ENCODE measurements at regions not wholly inside any gene's neighbourhood (a gene's known extent, or its start where the extent isn't known, plus 50 kb on each side); places are given as distances from the start of the nearest gene placed in this dataset.

- Histone ChIP-seq H3K4me1 (peaks cover 0 to 14% (median 2%) of the 10 kb centered on the region in 4 donors), H3K9me3 (peaks cover 0 to 15% (median 0%) of the 10 kb centered on the region in 4 donors), H3K36me3 (no peaks in the 10 kb centered on the region), H3K27ac (no peak overlapping the region), H3K4me3 (no peak overlapping the region), H3K27me3 (no peaks in the 10 kb centered on the region)
- TF ChIP-seq EP300 (IDR thresholded peaks at IDR 0.05), result no peak
- TF ChIP-seq CTCF (IDR thresholded peaks at IDR 0.05), result no peak
- no peak for TF ChIP-seq POLR2A (IDR thresholded peaks at IDR 0.05)
- WGBS, 2 donors, result 95 to 96% methylated on average over 5 of the region's 5 CpGs
- DNase-seq (ENCODE audit: low spot score in 2 of 2), result no peak
These were observed 87.5 kb downstream of the IER5 start for GRCh38 chr1:181175955-181176354.

- H3K27ac ChIP-seq, result no peak overlapping the region
- H3K4me1 ChIP-seq, result peaks cover 0 to 14% (median 2%) of the 10 kb centered on the region in 4 donors
- H3K9me3 ChIP-seq, result peaks cover 0 to 4% (median 0%) of the 10 kb centered on the region in 4 donors
- 46 to 61% methylated on average over 9 of the region's 9 CpGs for WGBS, 2 donors
- no peaks in the 10 kb centered on the region for H3K36me3 ChIP-seq
- H3K4me3 ChIP-seq, result no peak overlapping the region
- no peaks in the 10 kb centered on the region for H3K27me3 ChIP-seq
- DNase-seq (ENCODE audit: low spot score in 2 of 2), result no peak
- TF ChIP-seq EP300 (IDR thresholded peaks at IDR 0.05), result no peak
- no peak for TF ChIP-seq POLR2A (IDR thresholded peaks at IDR 0.05)
- no peak for TF ChIP-seq CTCF (IDR thresholded peaks at IDR 0.05)
These were observed 89.9 kb downstream of the IER5 start for GRCh38 chr1:181178241-181178879.

- peak overlapping the region in 1 of 4 donors; percentile 48 for H3K27ac ChIP-seq
- 63 to 64% methylated on average over 10 of the region's 10 CpGs for WGBS, 2 donors
- H3K9me3 ChIP-seq, result no peaks in the 10 kb centered on the region
- no peak for TF ChIP-seq EP300 (IDR thresholded peaks at IDR 0.05)
- TF ChIP-seq POLR2A (IDR thresholded peaks at IDR 0.05), result no peak
- no peak for TF ChIP-seq CTCF (IDR thresholded peaks at IDR 0.05)
- H3K4me1 ChIP-seq, result peaks cover 0 to 14% (median 2%) of the 10 kb centered on the region in 4 donors
- H3K36me3 ChIP-seq, result no peaks in the 10 kb centered on the region
- no peak overlapping the region for H3K4me3 ChIP-seq
- DNase-seq (ENCODE audit: low spot score in 2 of 2), result no peak
- H3K27me3 ChIP-seq, result no peaks in the 10 kb centered on the region
These were observed 90.9 kb downstream of the IER5 start for GRCh38 chr1:181179279-181179986.

GRCh38 chr1:181179987-181180365 is 91.5 kb downstream of the IER5 start:
- Histone ChIP-seq H3K4me3 (peak overlapping the region in 1 of 4 donors; percentile 0), H3K4me1 (peaks cover 0 to 14% (median 2%) of the 10 kb centered on the region in 4 donors), H3K36me3 (no peaks in the 10 kb centered on the region), H3K27ac (peak overlapping the region in 2 of 4 donors; percentile 23 to 64), H3K9me3 (no peaks in the 10 kb centered on the region), H3K27me3 (no peaks in the 10 kb centered on the region)
- no peak for TF ChIP-seq CTCF (IDR thresholded peaks at IDR 0.05)
- TF ChIP-seq POLR2A (IDR thresholded peaks at IDR 0.05), result no peak
- TF ChIP-seq EP300 (IDR thresholded peaks at IDR 0.05), result peak in 1 of 2 donors; percentile 44
- WGBS, 2 donors, result 8 to 10% methylated on average over 6 of the region's 6 CpGs
- DNase-seq (ENCODE audit: low spot score in 2 of 2), result peak; percentile 26 to 33

- Histone ChIP-seq H3K27me3 (no peaks in the 10 kb centered on the region), H3K4me1 (peaks cover 0 to 14% (median 2%) of the 10 kb centered on the region in 4 donors), H3K27ac (peak overlapping the region in 2 of 4 donors; percentile 23 to 64), H3K4me3 (peak overlapping the region in 1 of 4 donors; percentile 0), H3K36me3 (no peaks in the 10 kb centered on the region), H3K9me3 (no peaks in the 10 kb centered on the region)
- WGBS, 2 donors, result 46 to 48% methylated on average over 11 of the region's 11 CpGs
- TF ChIP-seq CTCF (IDR thresholded peaks at IDR 0.05) (no peak), EP300 (IDR thresholded peaks at IDR 0.05) (no peak), POLR2A (IDR thresholded peaks at IDR 0.05) (no peak)
- no peak for DNase-seq (ENCODE audit: low spot score in 2 of 2)
These were observed 92.0 kb downstream of the IER5 start for GRCh38 chr1:181180407-181181031.

Measured in tibial nerve (tissue), 4 donors.